ENCODE measurements at regions not wholly inside any gene's neighbourhood (a gene's known extent, or its start where the extent isn't known, plus 50 kb on each side); places are given as distances from the start of the nearest gene placed in this dataset.

- no peaks in the 10 kb centered on the region for H3K36me3 ChIP-seq (replicated peaks; ENCODE audit: low read depth, low read length)
- H2AFZ ChIP-seq (ENCODE audit: low read depth, low read length), result no peak overlapping the region
- no peaks in the 10 kb centered on the region for H3K9me3 ChIP-seq (ENCODE audit: insufficient read depth, low read length)
- H3K4me3 ChIP-seq (ENCODE audit: low read length), result no peak overlapping the region
- no peak for TF ChIP-seq CTCF (IDR thresholded peaks at IDR 0.05; ENCODE audit: low read depth, low read length)
- TF ChIP-seq EZH2phosphoT487 (IDR thresholded peaks at IDR 0.05; ENCODE audit: low read depth), result no peak
- peaks cover 11% of the 10 kb centered on the region for H3K4me1 ChIP-seq (ENCODE audit: low read length)
- H3K27me3 ChIP-seq (ENCODE audit: low read depth, low read length), result peaks cover 22% of the 10 kb centered on the region
- H3K4me2 ChIP-seq (ENCODE audit: low read length), result no peak overlapping the region
- no peak overlapping the region for H3K27ac ChIP-seq (ENCODE audit: low read length)
- no peaks in the 10 kb centered on the region for H4K20me1 ChIP-seq (ENCODE audit: insufficient read depth, low read length)
- H3K9ac ChIP-seq (ENCODE audit: low read length), result no peak overlapping the region
- H3K79me2 ChIP-seq (ENCODE audit: low read length), result no peaks in the 10 kb centered on the region
Observed at GRCh38 chr9:129381481-129381957, 203.5 kb upstream of the IER5L start.

- H3K27ac ChIP-seq (ENCODE audit: low read length), result no peak overlapping the region
- no peak overlapping the region for H3K4me2 ChIP-seq (ENCODE audit: low read length)
- no peaks in the 10 kb centered on the region for H3K36me3 ChIP-seq (replicated peaks; ENCODE audit: low read depth, low read length)
- no peak for TF ChIP-seq EZH2phosphoT487 (IDR thresholded peaks at IDR 0.05; ENCODE audit: low read depth)
- TF ChIP-seq CTCF (IDR thresholded peaks at IDR 0.05; ENCODE audit: low read depth, low read length), result no peak
- peaks cover 11% of the 10 kb centered on the region for H3K4me1 ChIP-seq (ENCODE audit: low read length)
- H4K20me1 ChIP-seq (ENCODE audit: insufficient read depth, low read length), result no peaks in the 10 kb centered on the region
- no peak overlapping the region for H3K9ac ChIP-seq (ENCODE audit: low read length)
- no peaks in the 10 kb centered on the region for H3K9me3 ChIP-seq (ENCODE audit: insufficient read depth, low read length)
- no peak overlapping the region for H2AFZ ChIP-seq (ENCODE audit: low read depth, low read length)
- H3K4me3 ChIP-seq (ENCODE audit: low read length), result no peak overlapping the region
- H3K79me2 ChIP-seq (ENCODE audit: low read length), result no peaks in the 10 kb centered on the region
- H3K27me3 ChIP-seq (ENCODE audit: low read depth, low read length), result peaks cover 24% of the 10 kb centered on the region
Observed at GRCh38 chr9:129380961-129381401, 202.9 kb upstream of the IER5L start.

GRCh38 chr9:129379886-129380285, 201.8 kb upstream of the IER5L start:
- Histone ChIP-seq H3K27ac (ENCODE audit: low read length) (no peak overlapping the region), H3K36me3 (replicated peaks; ENCODE audit: low read depth, low read length) (no peaks in the 10 kb centered on the region), H3K4me3 (ENCODE audit: low read length) (no peak overlapping the region), H3K4me2 (ENCODE audit: low read length) (no peak overlapping the region), H3K27me3 (ENCODE audit: low read depth, low read length) (peaks cover 29% of the 10 kb centered on the region), H3K9me3 (ENCODE audit: insufficient read depth, low read length) (no peaks in the 10 kb centered on the region), H2AFZ (ENCODE audit: low read depth, low read length) (no peak overlapping the region), H3K9ac (ENCODE audit: low read length) (no peak overlapping the region), H3K79me2 (ENCODE audit: low read length) (no peaks in the 10 kb centered on the region), H4K20me1 (ENCODE audit: insufficient read depth, low read length) (no peaks in the 10 kb centered on the region), H3K4me1 (ENCODE audit: low read length) (peaks cover 11% of the 10 kb centered on the region)
- TF ChIP-seq EZH2phosphoT487 (IDR thresholded peaks at IDR 0.05; ENCODE audit: low read depth), result no peak
- no peak for TF ChIP-seq CTCF (IDR thresholded peaks at IDR 0.05; ENCODE audit: low read depth, low read length)

GRCh38 chr9:129379181-129379836, 201.2 kb upstream of the IER5L start:
- TF ChIP-seq EZH2phosphoT487 (IDR thresholded peaks at IDR 0.05; ENCODE audit: low read depth) (no peak), CTCF (IDR thresholded peaks at IDR 0.05; ENCODE audit: low read depth, low read length) (no peak)
- Histone ChIP-seq H3K27me3 (ENCODE audit: low read depth, low read length) (peaks cover 29% of the 10 kb centered on the region), H3K4me2 (ENCODE audit: low read length) (no peak overlapping the region), H4K20me1 (ENCODE audit: insufficient read depth, low read length) (no peaks in the 10 kb centered on the region), H3K79me2 (ENCODE audit: low read length) (no peaks in the 10 kb centered on the region), H3K27ac (ENCODE audit: low read length) (no peak overlapping the region), H3K9ac (ENCODE audit: low read length) (no peak overlapping the region), H3K36me3 (replicated peaks; ENCODE audit: low read depth, low read length) (no peaks in the 10 kb centered on the region), H3K4me1 (ENCODE audit: low read length) (peaks cover 10% of the 10 kb centered on the region), H2AFZ (ENCODE audit: low read depth, low read length) (no peak overlapping the region), H3K9me3 (ENCODE audit: insufficient read depth, low read length) (no peaks in the 10 kb centered on the region), H3K4me3 (ENCODE audit: low read length) (no peak overlapping the region)
